ENCODE measurements at regions not wholly inside any gene's neighbourhood (a gene's known extent, or its start where the extent isn't known, plus 50 kb on each side); places are given as distances from the start of the nearest gene placed in this dataset.
"Not testable (repeated sequence)": the region's sequence is repeated elsewhere in the genome, so short reads cannot be mapped to it uniquely, and the experiment has no call there.

DNA sequence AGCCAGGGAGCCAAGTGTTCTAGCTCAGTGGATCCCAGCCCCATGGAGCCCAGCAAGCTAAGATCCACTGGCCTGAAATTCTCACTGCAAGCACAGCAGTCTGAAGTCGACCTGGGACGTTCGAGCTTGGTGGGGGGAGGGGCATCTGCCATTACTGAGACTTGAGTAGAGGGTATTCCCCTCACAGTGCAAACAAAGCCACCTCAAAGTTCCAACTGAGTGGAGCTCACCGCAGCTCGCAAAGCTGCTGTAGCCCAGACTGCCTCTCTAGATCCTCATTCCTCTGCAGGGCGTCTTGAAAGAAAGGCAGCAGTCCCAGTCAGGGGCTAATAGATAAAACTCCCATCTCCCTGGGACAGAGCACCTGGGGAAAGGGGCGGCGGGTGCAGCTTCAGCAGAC is 226.3 kb downstream of the ZIC3 start:
- Histone ChIP-seq H3K79me2 (ENCODE audit: control insufficient read depth, insufficient read depth, low read length) (no peaks in the 10 kb centered on the region), H4K20me1 (ENCODE audit: control insufficient read depth, extremely low read depth, insufficient read depth, low read length) (no peaks in the 10 kb centered on the region), H2AFZ (ENCODE audit: low read length) (no peak overlapping the region), H3K4me1 (ENCODE audit: control insufficient read depth, extremely low read depth, insufficient read depth, low read length) (no peaks in the 10 kb centered on the region), H3K4me3 (replicated peaks in 1 of 4; ENCODE audit: control extremely low read depth in 1 of 4, insufficient read depth in 1 of 4, low read depth in 3 of 4, low read length in 4 of 4) (no peak overlapping the region), H3K4me2 (ENCODE audit: extremely low read depth, insufficient read depth, low read length) (no peak overlapping the region), H3K9ac (ENCODE audit: insufficient read depth, low read length) (no peak overlapping the region), H3K27me3 (ENCODE audit: control insufficient read depth, insufficient read depth, low read length) (no peaks in the 10 kb centered on the region), H3K9me3 (ENCODE audit: control insufficient read depth, insufficient read depth, low read depth, low read length) (no peaks in the 10 kb centered on the region), H3K36me3 (ENCODE audit: control insufficient read depth, insufficient read depth, low read length) (no peaks in the 10 kb centered on the region), H3K27ac (ENCODE audit: insufficient read depth, low read length) (no peak overlapping the region)
- no peak for TF ChIP-seq EZH2 (IDR thresholded peaks at IDR 0.05; ENCODE audit: low read length, missing control alignments)
- TF ChIP-seq, protein P1, sequence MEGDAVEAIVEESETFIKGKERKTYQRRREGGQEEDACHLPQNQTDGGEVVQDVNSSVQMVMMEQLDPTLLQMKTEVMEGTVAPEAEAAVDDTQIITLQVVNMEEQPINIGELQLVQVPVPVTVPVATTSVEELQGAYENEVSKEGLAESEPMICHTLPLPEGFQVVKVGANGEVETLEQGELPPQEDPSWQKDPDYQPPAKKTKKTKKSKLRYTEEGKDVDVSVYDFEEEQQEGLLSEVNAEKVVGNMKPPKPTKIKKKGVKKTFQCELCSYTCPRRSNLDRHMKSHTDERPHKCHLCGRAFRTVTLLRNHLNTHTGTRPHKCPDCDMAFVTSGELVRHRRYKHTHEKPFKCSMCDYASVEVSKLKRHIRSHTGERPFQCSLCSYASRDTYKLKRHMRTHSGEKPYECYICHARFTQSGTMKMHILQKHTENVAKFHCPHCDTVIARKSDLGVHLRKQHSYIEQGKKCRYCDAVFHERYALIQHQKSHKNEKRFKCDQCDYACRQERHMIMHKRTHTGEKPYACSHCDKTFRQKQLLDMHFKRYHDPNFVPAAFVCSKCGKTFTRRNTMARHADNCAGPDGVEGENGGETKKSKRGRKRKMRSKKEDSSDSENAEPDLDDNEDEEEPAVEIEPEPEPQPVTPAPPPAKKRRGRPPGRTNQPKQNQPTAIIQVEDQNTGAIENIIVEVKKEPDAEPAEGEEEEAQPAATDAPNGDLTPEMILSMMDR (conservative IDR thresholded peaks at IDR 0.05 in 1 of 2, IDR thresholded peaks at IDR 0.05 in 1 of 2; ENCODE audit: low read depth in 1 of 2, low read length in 2 of 2), result no peak
- DNase-seq (ENCODE audit: low read depth in 2 of 2), result no peak

- not testable (repeated sequence) for H2AFZ ChIP-seq (ENCODE audit: low read length); DNase-seq (ENCODE audit: low read depth in 2 of 2); H3K9ac ChIP-seq (ENCODE audit: insufficient read depth, low read length); H3K27me3 ChIP-seq (ENCODE audit: control insufficient read depth, insufficient read depth, low read length); H3K27ac ChIP-seq (ENCODE audit: insufficient read depth, low read length); H3K79me2 ChIP-seq (ENCODE audit: control insufficient read depth, insufficient read depth, low read length); H4K20me1 ChIP-seq (ENCODE audit: control insufficient read depth, extremely low read depth, insufficient read depth, low read length); H3K4me1 ChIP-seq (ENCODE audit: control insufficient read depth, extremely low read depth, insufficient read depth, low read length); H3K4me3 ChIP-seq (replicated peaks in 1 of 4; ENCODE audit: control extremely low read depth in 1 of 4, insufficient read depth in 1 of 4, low read depth in 3 of 4, low read length in 4 of 4); H3K4me2 ChIP-seq (ENCODE audit: extremely low read depth, insufficient read depth, low read length); H3K36me3 ChIP-seq (ENCODE audit: control insufficient read depth, insufficient read depth, low read length); H3K9me3 ChIP-seq (ENCODE audit: control insufficient read depth, insufficient read depth, low read depth, low read length)
Measured at GRCh38 chrX:137797926-137798325, 232.0 kb downstream of the ZIC3 start.

DNA sequence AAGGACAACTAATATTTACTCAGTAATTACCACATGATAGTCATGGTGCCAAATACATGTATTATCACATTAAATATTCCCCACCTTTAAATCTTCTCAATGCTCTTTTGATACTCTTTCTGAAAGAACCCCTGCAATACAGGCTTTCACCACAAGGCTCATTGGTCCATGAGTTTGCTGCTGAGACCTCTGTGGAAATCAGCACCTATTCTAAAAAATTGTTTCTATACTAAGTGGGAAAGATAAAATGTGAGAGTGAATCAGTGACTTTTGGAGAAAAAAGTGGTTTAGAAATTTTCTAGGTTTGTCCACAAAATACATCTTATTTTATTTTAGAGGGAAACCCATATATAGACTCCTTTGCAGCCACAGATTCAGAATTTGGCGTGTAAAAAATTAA is 257.3 kb downstream of the ZIC3 start:
- no peaks in the 10 kb centered on the region for H3K27me3 ChIP-seq (ENCODE audit: control insufficient read depth, insufficient read depth, low read length)
- no peaks in the 10 kb centered on the region for H3K9me3 ChIP-seq (ENCODE audit: control insufficient read depth, insufficient read depth, low read depth, low read length)
- no peaks in the 10 kb centered on the region for H3K36me3 ChIP-seq (ENCODE audit: control insufficient read depth, insufficient read depth, low read length)
- H3K79me2 ChIP-seq (ENCODE audit: control insufficient read depth, insufficient read depth, low read length), result no peaks in the 10 kb centered on the region
- DNase-seq (ENCODE audit: low read depth in 2 of 2), result no peak
- TF ChIP-seq, protein P1 (conservative IDR thresholded peaks at IDR 0.05 in 1 of 2, IDR thresholded peaks at IDR 0.05 in 1 of 2; ENCODE audit: low read depth in 1 of 2, low read length in 2 of 2), result no peak
- no peak for TF ChIP-seq EZH2 (IDR thresholded peaks at IDR 0.05; ENCODE audit: low read length, missing control alignments)
- H3K27ac ChIP-seq (ENCODE audit: insufficient read depth, low read length), result no peak overlapping the region
- H3K4me1 ChIP-seq (ENCODE audit: control insufficient read depth, extremely low read depth, insufficient read depth, low read length), result no peaks in the 10 kb centered on the region
- no peak overlapping the region for H3K9ac ChIP-seq (ENCODE audit: insufficient read depth, low read length)
- H3K4me2 ChIP-seq (ENCODE audit: extremely low read depth, insufficient read depth, low read length), result no peak overlapping the region
- H4K20me1 ChIP-seq (ENCODE audit: control insufficient read depth, extremely low read depth, insufficient read depth, low read length), result no peaks in the 10 kb centered on the region
- H2AFZ ChIP-seq (ENCODE audit: low read length), result no peak overlapping the region
- no peak overlapping the region for H3K4me3 ChIP-seq (replicated peaks in 1 of 4; ENCODE audit: control extremely low read depth in 1 of 4, insufficient read depth in 1 of 4, low read depth in 3 of 4, low read length in 4 of 4)

DNA sequence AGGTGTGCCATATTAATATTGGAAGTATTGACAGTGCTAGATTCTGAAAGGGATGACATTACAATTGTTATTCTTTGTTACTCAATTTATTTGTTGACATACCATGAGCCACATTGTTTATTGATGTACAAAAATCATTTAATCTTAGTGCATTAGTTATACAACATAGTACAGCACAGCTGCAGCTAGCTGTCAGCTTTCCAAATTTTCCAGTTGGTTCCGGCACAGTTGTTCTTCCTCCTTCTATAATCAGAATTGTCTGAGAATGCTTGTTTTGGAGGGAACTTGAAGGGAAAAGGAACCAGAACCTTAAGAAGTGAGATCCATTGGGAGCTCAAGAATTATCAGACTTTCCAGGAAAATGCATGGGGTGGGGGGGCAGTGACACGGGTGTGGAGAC is 281.4 kb downstream of the ZIC3 start:
- no peak for DNase-seq (ENCODE audit: low read depth in 2 of 2)
- Histone ChIP-seq H3K4me3 (replicated peaks in 1 of 4; ENCODE audit: control extremely low read depth in 1 of 4, insufficient read depth in 1 of 4, low read depth in 3 of 4, low read length in 4 of 4) (no peak overlapping the region), H3K9me3 (ENCODE audit: control insufficient read depth, insufficient read depth, low read depth, low read length) (no peaks in the 10 kb centered on the region), H2AFZ (ENCODE audit: low read length) (no peak overlapping the region), H3K9ac (ENCODE audit: insufficient read depth, low read length) (no peak overlapping the region), H3K79me2 (ENCODE audit: control insufficient read depth, insufficient read depth, low read length) (no peaks in the 10 kb centered on the region), H3K27ac (ENCODE audit: insufficient read depth, low read length) (no peak overlapping the region), H3K4me1 (ENCODE audit: control insufficient read depth, extremely low read depth, insufficient read depth, low read length) (no peaks in the 10 kb centered on the region), H3K4me2 (ENCODE audit: extremely low read depth, insufficient read depth, low read length) (no peak overlapping the region), H3K36me3 (ENCODE audit: control insufficient read depth, insufficient read depth, low read length) (no peaks in the 10 kb centered on the region), H4K20me1 (ENCODE audit: control insufficient read depth, extremely low read depth, insufficient read depth, low read length) (no peaks in the 10 kb centered on the region), H3K27me3 (ENCODE audit: control insufficient read depth, insufficient read depth, low read length) (no peaks in the 10 kb centered on the region)
- no peak for TF ChIP-seq EZH2 (IDR thresholded peaks at IDR 0.05; ENCODE audit: low read length, missing control alignments)

Measured in fibroblast of lung (primary cell).